ENCODE measurements at regions not wholly inside any gene's neighbourhood (a gene's known extent, or its start where the extent isn't known, plus 50 kb on each side); places are given as distances from the start of the nearest gene placed in this dataset.

DNA sequence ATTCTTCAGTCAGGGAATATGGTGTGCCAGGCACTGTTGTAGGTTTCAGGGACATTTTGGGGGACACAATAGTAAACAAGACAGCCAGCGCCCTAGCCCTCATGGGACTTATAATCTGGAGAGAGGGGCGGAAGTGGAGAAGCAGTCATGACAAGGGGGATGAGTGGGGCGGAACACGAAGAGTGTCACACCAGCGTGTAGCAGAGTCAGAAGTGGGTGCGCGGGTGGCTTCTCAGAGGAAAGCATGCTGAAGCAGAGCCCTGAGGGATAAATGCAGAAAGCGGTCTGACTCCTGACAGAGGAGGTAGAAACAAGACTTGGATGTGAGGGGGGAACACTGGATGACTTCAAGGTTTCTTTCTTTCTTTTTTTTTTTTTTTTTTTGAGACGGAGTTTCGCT, 160.3 kb upstream of the LYZL2 start:
- H3K4me3 ChIP-seq (ENCODE audit: low read length) = no peak overlapping the region
- no peaks in the 10 kb centered on the region for H3K79me2 ChIP-seq (replicated peaks; ENCODE audit: insufficient read depth, low read length)
- H3K27ac ChIP-seq (ENCODE audit: low read length) = no peak overlapping the region
- peaks cover 3% of the 10 kb centered on the region for H3K9me3 ChIP-seq (ENCODE audit: low read length)
- TF ChIP-seq RAD21 (conservative IDR thresholded peaks at IDR 0.05) (no peak), EZH2 (IDR thresholded peaks at IDR 0.05; ENCODE audit: borderline replicate concordance, insufficient read depth, low read length, poor library complexity, severe bottlenecking) (no peak), TAF1 (IDR thresholded peaks at IDR 0.05; ENCODE audit: low read depth) (no peak), MXI1 (conservative IDR thresholded peaks at IDR 0.05; ENCODE audit: poor library complexity, severe bottlenecking) (no peak), SMC3 (conservative IDR thresholded peaks at IDR 0.05; ENCODE audit: poor library complexity) (no peak), POLR2AphosphoS5 (IDR thresholded peaks at IDR 0.05) (no peak), EP300 (conservative IDR thresholded peaks at IDR 0.05; ENCODE audit: poor library complexity, severe bottlenecking) (no peak)
- TF ChIP-seq, protein P1, sequence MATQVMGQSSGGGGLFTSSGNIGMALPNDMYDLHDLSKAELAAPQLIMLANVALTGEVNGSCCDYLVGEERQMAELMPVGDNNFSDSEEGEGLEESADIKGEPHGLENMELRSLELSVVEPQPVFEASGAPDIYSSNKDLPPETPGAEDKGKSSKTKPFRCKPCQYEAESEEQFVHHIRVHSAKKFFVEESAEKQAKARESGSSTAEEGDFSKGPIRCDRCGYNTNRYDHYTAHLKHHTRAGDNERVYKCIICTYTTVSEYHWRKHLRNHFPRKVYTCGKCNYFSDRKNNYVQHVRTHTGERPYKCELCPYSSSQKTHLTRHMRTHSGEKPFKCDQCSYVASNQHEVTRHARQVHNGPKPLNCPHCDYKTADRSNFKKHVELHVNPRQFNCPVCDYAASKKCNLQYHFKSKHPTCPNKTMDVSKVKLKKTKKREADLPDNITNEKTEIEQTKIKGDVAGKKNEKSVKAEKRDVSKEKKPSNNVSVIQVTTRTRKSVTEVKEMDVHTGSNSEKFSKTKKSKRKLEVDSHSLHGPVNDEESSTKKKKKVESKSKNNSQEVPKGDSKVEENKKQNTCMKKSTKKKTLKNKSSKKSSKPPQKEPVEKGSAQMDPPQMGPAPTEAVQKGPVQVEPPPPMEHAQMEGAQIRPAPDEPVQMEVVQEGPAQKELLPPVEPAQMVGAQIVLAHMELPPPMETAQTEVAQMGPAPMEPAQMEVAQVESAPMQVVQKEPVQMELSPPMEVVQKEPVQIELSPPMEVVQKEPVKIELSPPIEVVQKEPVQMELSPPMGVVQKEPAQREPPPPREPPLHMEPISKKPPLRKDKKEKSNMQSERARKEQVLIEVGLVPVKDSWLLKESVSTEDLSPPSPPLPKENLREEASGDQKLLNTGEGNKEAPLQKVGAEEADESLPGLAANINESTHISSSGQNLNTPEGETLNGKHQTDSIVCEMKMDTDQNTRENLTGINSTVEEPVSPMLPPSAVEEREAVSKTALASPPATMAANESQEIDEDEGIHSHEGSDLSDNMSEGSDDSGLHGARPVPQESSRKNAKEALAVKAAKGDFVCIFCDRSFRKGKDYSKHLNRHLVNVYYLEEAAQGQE (IDR thresholded peaks at IDR 0.05; ENCODE audit: borderline replicate concordance) = no peak
- TF ChIP-seq, protein P2, sequence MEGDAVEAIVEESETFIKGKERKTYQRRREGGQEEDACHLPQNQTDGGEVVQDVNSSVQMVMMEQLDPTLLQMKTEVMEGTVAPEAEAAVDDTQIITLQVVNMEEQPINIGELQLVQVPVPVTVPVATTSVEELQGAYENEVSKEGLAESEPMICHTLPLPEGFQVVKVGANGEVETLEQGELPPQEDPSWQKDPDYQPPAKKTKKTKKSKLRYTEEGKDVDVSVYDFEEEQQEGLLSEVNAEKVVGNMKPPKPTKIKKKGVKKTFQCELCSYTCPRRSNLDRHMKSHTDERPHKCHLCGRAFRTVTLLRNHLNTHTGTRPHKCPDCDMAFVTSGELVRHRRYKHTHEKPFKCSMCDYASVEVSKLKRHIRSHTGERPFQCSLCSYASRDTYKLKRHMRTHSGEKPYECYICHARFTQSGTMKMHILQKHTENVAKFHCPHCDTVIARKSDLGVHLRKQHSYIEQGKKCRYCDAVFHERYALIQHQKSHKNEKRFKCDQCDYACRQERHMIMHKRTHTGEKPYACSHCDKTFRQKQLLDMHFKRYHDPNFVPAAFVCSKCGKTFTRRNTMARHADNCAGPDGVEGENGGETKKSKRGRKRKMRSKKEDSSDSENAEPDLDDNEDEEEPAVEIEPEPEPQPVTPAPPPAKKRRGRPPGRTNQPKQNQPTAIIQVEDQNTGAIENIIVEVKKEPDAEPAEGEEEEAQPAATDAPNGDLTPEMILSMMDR (IDR thresholded peaks at IDR 0.05; ENCODE audit: poor library complexity, severe bottlenecking) = no peak
- H3F3A ChIP-seq (ENCODE audit: insufficient read depth, low read length, poor library complexity, severe bottlenecking) = no peaks in the 10 kb centered on the region
- H2AFZ ChIP-seq (ENCODE audit: low read depth, low read length) = no peak overlapping the region
- no peaks in the 10 kb centered on the region for H3K27me3 ChIP-seq (ENCODE audit: insufficient read depth, low read depth, low read length)
- H4K20me1 ChIP-seq (ENCODE audit: insufficient read depth) = no peaks in the 10 kb centered on the region
- no peak overlapping the region for H3K9ac ChIP-seq (ENCODE audit: low read length)
- no peak overlapping the region for H3K4me2 ChIP-seq (ENCODE audit: low read length)
- no peaks in the 10 kb centered on the region for H3K9me2 ChIP-seq (ENCODE audit: insufficient read depth, low read length)
- no peaks in the 10 kb centered on the region for H3K36me3 ChIP-seq (ENCODE audit: insufficient read depth, low read length)

DNA sequence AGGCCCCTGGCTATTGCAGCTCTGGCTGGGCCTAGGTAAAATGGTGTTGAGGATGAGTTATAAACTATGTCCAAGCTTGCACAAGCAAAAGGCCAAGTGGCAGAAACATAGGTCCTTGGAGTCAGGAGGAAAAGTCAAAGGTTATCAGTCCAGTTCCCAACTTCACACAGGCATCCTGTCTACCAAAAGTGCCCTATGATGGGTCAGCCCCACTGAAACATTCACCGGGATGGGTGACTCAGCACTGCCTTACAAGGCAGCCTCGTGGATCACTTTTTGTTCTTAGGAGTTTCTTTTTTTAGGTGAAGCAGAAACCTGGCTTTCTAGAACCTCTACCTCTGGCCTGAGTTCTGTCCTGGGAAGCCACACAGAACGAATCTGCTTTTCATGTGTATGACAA, 158.8 kb upstream of the LYZL2 start:
- H4K20me1 ChIP-seq (ENCODE audit: insufficient read depth) = no peaks in the 10 kb centered on the region
- H3K9me2 ChIP-seq (ENCODE audit: insufficient read depth, low read length) = no peaks in the 10 kb centered on the region
- no peak overlapping the region for H3K9ac ChIP-seq (ENCODE audit: low read length)
- no peaks in the 10 kb centered on the region for H3K27me3 ChIP-seq (ENCODE audit: insufficient read depth, low read depth, low read length)
- no peaks in the 10 kb centered on the region for H3K9me3 ChIP-seq (ENCODE audit: low read length)
- no peak overlapping the region for H2AFZ ChIP-seq (ENCODE audit: low read depth, low read length)
- no peaks in the 10 kb centered on the region for H3K36me3 ChIP-seq (ENCODE audit: insufficient read depth, low read length)
- TF ChIP-seq RAD21 (conservative IDR thresholded peaks at IDR 0.05) = no peak
- no peaks in the 10 kb centered on the region for H3F3A ChIP-seq (ENCODE audit: insufficient read depth, low read length, poor library complexity, severe bottlenecking)
- H3K4me3 ChIP-seq (ENCODE audit: low read length) = no peak overlapping the region
- H3K4me2 ChIP-seq (ENCODE audit: low read length) = no peak overlapping the region
- H3K27ac ChIP-seq (ENCODE audit: low read length) = no peak overlapping the region
- no peaks in the 10 kb centered on the region for H3K79me2 ChIP-seq (replicated peaks; ENCODE audit: insufficient read depth, low read length)

DNA sequence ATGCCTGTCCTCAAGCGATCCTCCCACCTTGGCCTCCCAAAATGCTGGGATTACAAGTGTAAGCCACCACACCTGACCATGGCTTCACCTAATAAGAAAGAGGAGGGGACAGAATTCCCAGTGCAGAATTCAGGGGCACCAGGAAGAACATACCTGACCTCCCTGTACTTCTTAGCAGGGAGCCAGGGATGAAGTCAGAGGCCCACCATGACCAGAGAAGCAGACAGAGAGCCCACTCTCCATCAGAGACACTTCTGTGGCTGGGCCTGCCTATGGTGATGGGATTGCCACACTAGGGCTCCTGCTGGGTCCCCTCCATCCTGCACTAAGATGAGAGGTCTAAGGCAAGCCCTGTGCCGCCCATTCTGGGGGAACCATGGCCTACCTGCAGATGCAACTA, 157.4 kb upstream of the LYZL2 start:
- TF ChIP-seq, protein P1 (IDR thresholded peaks at IDR 0.05; ENCODE audit: borderline replicate concordance) = no peak
- TF ChIP-seq TAF1 (IDR thresholded peaks at IDR 0.05; ENCODE audit: low read depth) (no peak), SMC3 (conservative IDR thresholded peaks at IDR 0.05; ENCODE audit: poor library complexity) (no peak), RAD21 (conservative IDR thresholded peaks at IDR 0.05) (no peak), POLR2AphosphoS5 (IDR thresholded peaks at IDR 0.05) (no peak), MXI1 (conservative IDR thresholded peaks at IDR 0.05; ENCODE audit: poor library complexity, severe bottlenecking) (no peak), EZH2 (IDR thresholded peaks at IDR 0.05; ENCODE audit: borderline replicate concordance, insufficient read depth, low read length, poor library complexity, severe bottlenecking) (no peak), EP300 (conservative IDR thresholded peaks at IDR 0.05; ENCODE audit: poor library complexity, severe bottlenecking) (no peak)
- TF ChIP-seq, protein P2 (IDR thresholded peaks at IDR 0.05; ENCODE audit: poor library complexity, severe bottlenecking) = no peak

More for the DNA sequence above, 157.4 kb upstream of the LYZL2 start:
- no peak overlapping the region for H3K9ac ChIP-seq (ENCODE audit: low read length)
- H3K27me3 ChIP-seq (ENCODE audit: insufficient read depth, low read depth, low read length) = no peaks in the 10 kb centered on the region
- H3K4me3 ChIP-seq (ENCODE audit: low read length) = no peak overlapping the region
- H3K79me2 ChIP-seq (replicated peaks; ENCODE audit: insufficient read depth, low read length) = no peaks in the 10 kb centered on the region
- H4K20me1 ChIP-seq (ENCODE audit: insufficient read depth) = no peaks in the 10 kb centered on the region
- H3K36me3 ChIP-seq (ENCODE audit: insufficient read depth, low read length) = no peaks in the 10 kb centered on the region
- no peak overlapping the region for H3K27ac ChIP-seq (ENCODE audit: low read length)
- H3K9me3 ChIP-seq (ENCODE audit: low read length) = no peaks in the 10 kb centered on the region
- no peaks in the 10 kb centered on the region for H3K9me2 ChIP-seq (ENCODE audit: insufficient read depth, low read length)
- H3K4me2 ChIP-seq (ENCODE audit: low read length) = no peak overlapping the region
- H3F3A ChIP-seq (ENCODE audit: insufficient read depth, low read length, poor library complexity, severe bottlenecking) = no peaks in the 10 kb centered on the region
- H2AFZ ChIP-seq (ENCODE audit: low read depth, low read length) = no peak overlapping the region
